SU-DHL-6 (cell line): ENCODE measurements at regions not wholly inside any gene's neighbourhood (a gene's known extent, or its start where the extent isn't known, plus 50 kb on each side); places are given as distances from the start of the nearest gene placed in this dataset.
"Not testable (repeated sequence)": the region's sequence is repeated elsewhere in the genome, so short reads cannot be mapped to it uniquely, and the experiment has no call there.

Experiments used
- EZH2phosphoT487 ChIP-seq: fragments of 200-600 bp; sonication (generic), shearing (Covaris generic); conservative IDR thresholded peaks from 2 replicates; pipeline ENCODE4 v1.6.1; 2018; ENCODE audit warnings: mild to moderate bottlenecking, antibody characterized with exemption, low read length, moderate library complexity, mixed read lengths
- TF ChIP-seq, protein P1 (sequence below): fragments of 200-600 bp; sonication (generic); IDR thresholded peaks from one replicate; pipeline ENCODE4 v1.5.1; 2017; ENCODE audit warnings: antibody characterized with exemption, mild to moderate bottlenecking, low read length, moderate library complexity; ENCODE audit not compliant: insufficient read depth, poor library complexity, severe bottlenecking

DNA sequence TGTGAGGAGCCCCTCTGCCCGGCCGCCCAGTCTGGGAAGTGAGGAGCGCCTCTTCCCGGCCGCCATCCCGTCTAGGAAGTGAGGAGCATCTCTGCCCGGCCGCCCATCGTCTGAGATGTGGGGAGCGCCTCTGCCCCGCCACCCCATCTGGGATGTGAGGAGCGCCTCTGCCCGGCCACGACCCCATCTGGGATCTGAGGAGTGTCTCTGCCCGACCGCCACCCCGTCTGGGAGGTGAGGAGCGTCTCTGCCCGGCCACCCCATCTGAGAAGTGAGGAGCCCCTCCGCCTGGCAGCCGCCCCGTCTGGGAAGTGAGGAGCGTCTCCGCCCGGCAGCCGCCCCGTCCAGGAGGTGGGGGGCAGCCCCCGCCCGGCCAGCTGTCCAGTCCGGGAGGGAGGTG lies 232.4 kb upstream of the MAGEB18 start:
- TF ChIP-seq, protein P1, sequence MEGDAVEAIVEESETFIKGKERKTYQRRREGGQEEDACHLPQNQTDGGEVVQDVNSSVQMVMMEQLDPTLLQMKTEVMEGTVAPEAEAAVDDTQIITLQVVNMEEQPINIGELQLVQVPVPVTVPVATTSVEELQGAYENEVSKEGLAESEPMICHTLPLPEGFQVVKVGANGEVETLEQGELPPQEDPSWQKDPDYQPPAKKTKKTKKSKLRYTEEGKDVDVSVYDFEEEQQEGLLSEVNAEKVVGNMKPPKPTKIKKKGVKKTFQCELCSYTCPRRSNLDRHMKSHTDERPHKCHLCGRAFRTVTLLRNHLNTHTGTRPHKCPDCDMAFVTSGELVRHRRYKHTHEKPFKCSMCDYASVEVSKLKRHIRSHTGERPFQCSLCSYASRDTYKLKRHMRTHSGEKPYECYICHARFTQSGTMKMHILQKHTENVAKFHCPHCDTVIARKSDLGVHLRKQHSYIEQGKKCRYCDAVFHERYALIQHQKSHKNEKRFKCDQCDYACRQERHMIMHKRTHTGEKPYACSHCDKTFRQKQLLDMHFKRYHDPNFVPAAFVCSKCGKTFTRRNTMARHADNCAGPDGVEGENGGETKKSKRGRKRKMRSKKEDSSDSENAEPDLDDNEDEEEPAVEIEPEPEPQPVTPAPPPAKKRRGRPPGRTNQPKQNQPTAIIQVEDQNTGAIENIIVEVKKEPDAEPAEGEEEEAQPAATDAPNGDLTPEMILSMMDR: not testable (repeated sequence)
- TF ChIP-seq EZH2phosphoT487: not testable (repeated sequence)
